ENCODE measurements at regions not wholly inside any gene's neighbourhood (a gene's known extent, or its start where the extent isn't known, plus 50 kb on each side); places are given as distances from the start of the nearest gene placed in this dataset.
A peak's percentile ranks its signal among the peaks of the same experiment; 100 is the strongest.

- FAIRE-seq = no peak
- no peak for DNase-seq (ENCODE audit: extremely low spot score, insufficient read length, low read depth)
Observed at GRCh38 chr2:70036290-70036689, 51.0 kb upstream of the PCBP1 start.

GRCh38 chr2:70035344-70035844 lies 51.9 kb upstream of the PCBP1 start:
- FAIRE-seq (no peak), DNase-seq (ENCODE audit: extremely low spot score, insufficient read length, low read depth) (no peak)

GRCh38 chr2:70030724-70031420 lies 56.4 kb upstream of the PCBP1 start:
- FAIRE-seq (no peak), DNase-seq (ENCODE audit: extremely low spot score, insufficient read length, low read depth) (no peak)

- no peak for DNase-seq (ENCODE audit: extremely low spot score, insufficient read length, low read depth)
- FAIRE-seq = no peak
Observed at GRCh38 chr2:70029814-70030409, 57.4 kb upstream of the PCBP1 start.

GRCh38 chr2:70024284-70024683 lies 62.9 kb upstream of the ASPRV1 start:
- DNase-seq (ENCODE audit: extremely low spot score, insufficient read length, low read depth) (no peak), FAIRE-seq (no peak)

GRCh38 chr2:70019096-70019495 lies 57.7 kb upstream of the ASPRV1 start:
- peak; percentile 15 for FAIRE-seq
- no peak for DNase-seq (ENCODE audit: extremely low spot score, insufficient read length, low read depth)

- no peak for FAIRE-seq
- DNase-seq (ENCODE audit: extremely low spot score, insufficient read length, low read depth) = no peak
Observed at GRCh38 chr2:70017962-70018361, 56.5 kb upstream of the ASPRV1 start.

- peak; percentile 77 for FAIRE-seq
- DNase-seq (ENCODE audit: extremely low spot score, insufficient read length, low read depth) = no peak
Observed at GRCh38 chr2:70014959-70015358, 53.5 kb upstream of the ASPRV1 start.

GRCh38 chr2:70012887-70013286 lies 51.5 kb upstream of the ASPRV1 start:
- DNase-seq (ENCODE audit: extremely low spot score, insufficient read length, low read depth) (no peak), FAIRE-seq (no peak)

GRCh38 chr2:70011786-70012185 lies 50.4 kb upstream of the ASPRV1 start:
- no peak for DNase-seq (ENCODE audit: extremely low spot score, insufficient read length, low read depth)
- no peak for FAIRE-seq

- no peak for FAIRE-seq
Observed at GRCh38 chr2:70011335-70011734, 49.9 kb upstream of the ASPRV1 start.

More at GRCh38 chr2:70011335-70011734, 49.9 kb upstream of the ASPRV1 start:
- no peak for DNase-seq (ENCODE audit: extremely low spot score, insufficient read length, low read depth)
